CD4-positive, alpha-beta T cell treated with Interleukin-4 for 4 hours (primary cell): ENCODE measurements at regions not wholly inside any gene's neighbourhood (a gene's known extent, or its start where the extent isn't known, plus 50 kb on each side); places are given as distances from the start of the nearest gene placed in this dataset.
"Not testable (repeated sequence)": the region's sequence is repeated elsewhere in the genome, so short reads cannot be mapped to it uniquely, and the experiment has no call there.

Experiments used
- DNase-seq: peaks from one replicate; pipeline ENCODE4 v3.0.0-alpha.2; 2020

GRCh38 chr1:82792151-82792550 lies 991.4 kb downstream of the ADGRL2 start:
- DNase-seq = no peak

DNA sequence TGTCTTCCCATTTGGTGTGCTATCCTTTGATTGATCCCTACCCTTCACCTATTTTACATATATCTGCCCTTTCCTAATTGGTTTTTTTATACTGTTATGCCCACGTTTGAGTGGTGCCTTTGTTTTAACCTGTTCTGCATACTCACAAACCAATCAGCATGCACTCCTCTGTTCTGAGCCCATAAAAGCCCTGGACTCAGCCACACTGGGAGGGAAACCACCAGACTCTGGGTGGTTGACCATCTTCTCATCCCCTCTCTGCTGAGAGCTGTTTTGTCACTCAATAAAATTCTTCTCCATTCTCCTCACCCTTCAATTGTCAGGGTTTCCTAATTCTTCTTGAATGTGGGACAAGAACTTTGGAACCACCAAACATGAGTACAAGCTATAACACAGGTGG lies 989.8 kb downstream of the ADGRL2 start:
- DNase-seq = no peak

DNA sequence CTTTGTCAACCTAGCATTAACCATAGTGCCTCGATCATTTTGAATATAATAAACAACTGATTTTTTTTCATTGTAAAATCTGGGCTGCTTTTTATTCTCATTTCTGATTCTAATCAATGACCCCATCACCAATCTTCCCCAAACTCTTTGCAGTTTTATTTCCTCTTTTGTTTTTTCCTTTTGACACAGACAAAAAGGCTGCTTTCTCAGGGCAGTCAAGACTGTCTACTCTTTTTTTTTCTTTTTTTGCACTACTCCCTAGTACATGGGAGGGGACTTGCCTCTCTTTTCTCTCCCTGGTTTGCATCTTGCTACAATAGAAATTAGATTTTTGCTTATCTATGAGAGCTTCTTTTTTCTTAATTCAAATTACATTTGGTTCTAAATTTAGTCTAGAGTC lies 987.9 kb downstream of the ADGRL2 start:
- no peak for DNase-seq

GRCh38 chr1:82788038-82788437 lies 987.3 kb downstream of the ADGRL2 start:
- DNase-seq = no peak

DNA sequence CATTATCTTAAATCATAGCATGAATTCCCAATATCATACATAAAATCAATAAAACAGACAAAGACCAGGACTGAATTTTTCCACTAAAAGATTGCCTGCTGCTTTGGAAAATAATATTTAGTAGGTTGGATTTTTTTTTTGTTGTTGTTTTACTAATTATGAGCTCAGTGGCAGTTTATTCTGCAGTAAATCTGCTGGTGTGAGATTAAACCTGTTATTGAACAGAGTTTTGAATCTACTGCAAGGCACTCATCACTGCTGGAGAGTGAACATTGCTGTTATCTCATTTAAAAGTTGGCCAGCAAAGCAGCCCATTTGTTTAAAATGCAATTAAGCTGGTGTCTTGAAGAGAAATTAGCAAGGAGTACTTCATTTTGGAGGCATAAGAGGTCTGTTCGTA lies 986.1 kb downstream of the ADGRL2 start:
- no peak for DNase-seq

DNA sequence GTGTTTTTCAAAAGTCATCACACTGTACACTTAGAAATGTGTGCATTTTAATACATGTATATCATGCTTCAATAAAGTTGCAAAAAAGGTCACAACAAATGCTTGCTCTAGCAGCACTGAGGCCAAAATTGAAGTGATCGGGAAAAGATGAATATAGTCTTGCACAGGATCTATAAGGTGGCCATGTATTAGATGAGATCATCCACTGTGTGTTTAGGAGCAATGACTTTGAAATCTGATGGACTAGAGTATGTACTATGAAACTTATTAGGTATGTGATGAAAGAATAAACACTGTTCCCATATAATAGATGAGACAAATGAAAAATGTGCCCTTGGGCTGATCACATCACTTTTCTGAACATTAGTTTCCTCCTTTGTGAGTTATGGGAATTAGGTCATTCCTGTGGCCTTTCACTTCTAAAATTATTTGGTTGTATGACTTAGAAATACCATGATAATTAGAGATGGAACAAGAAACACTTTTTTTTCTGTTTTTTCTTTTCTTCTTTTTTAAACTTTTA lies 984.6 kb downstream of the ADGRL2 start:
- DNase-seq = no peak

DNA sequence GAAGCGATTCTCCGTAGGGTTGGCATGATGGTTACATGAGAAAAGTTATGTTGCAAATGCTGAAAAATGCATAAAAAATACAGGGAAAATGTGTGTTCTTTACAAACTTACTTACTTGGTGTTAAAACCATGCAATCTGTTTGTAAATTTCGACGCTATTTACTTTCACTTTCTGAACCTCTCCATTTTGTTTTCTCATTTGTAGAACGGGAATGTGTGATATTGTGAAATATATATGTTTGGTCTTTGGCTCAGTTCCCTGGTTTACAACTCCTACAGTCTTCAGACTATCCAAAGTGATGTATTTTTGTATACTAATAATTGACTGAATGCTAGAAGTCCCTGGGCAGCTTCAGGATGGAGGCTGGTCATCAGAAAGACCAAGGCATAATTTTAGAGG lies 982.3 kb downstream of the ADGRL2 start:
- no peak for DNase-seq

DNA sequence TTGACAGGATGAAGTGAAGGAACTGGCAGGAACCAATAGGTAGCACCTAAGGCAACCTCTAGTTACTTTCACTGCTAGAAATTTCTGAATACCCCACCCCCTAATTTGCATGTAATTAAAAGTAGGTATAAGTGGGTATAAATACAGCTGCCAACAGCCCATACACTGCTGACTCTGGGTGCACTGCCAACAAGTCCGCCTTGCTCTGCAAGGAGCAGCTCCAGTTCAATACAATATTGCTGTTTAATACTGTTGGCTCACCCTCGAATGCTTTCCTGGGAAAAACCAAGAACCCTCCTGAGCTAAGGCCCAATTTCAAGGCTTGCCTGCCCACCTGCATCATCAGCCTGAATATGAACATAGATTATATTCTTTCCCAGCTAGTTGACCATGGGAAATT lies 981.9 kb downstream of the ADGRL2 start:
- DNase-seq = no peak

DNA sequence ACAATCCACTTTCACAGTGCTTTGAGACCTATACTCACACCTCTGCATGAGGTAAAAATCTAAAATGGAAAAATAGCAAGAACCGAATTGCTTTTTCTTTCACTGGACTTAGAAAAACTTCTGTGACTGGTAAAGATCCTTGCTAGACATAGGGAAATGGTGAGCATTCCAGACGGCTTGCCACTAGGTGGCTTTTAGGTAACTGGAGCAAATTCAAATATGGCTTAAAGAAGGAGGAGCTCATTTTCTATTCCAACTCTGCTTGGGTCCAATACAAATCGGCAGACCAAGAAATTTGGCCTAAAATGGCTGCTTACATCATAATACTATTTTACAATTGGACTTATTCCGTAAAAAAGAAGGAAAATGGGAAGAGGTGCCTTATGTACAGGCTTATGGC lies 977.9 kb downstream of the ADGRL2 start:
- no peak for DNase-seq

DNA sequence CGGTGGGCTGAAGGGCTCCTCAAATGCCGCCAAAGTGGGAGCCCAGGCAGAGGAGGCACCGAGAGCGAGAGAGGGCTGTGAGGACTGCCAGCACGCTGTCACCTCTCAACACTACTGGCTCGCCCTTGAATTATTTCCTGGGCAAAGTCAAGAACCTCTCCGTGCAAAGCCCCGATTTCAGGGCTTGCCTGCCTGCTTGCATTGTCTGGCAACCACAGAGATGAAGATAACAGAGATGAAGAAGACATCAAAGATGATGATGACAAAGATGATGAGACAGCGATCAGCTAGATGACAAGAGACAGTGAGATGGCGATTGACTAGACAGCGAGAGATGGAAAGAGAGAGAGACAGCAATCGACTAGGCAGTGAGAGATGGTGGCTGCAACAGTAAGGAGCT lies 976.5 kb downstream of the ADGRL2 start:
- no peak for DNase-seq

DNA sequence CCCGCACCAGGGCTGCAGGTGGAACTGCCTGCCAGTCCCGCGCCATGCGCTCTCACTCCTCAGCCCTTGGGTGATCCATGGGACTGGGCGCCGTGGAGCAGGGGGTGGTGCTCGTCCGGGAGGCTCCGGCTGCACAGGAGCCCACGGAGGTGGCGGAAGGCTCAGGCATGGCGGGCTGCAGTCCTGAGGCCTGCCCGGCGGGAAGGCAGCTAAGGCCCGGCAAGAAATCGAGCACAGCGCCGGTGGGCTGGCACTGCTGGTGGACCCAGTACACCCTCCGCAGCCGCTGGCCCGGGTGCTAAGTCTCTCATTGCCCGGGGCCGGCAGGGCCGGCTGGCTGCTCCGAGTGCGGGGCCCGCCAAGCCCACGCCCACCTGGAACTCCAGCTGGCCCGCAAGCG lies 976.0 kb downstream of the ADGRL2 start:
- DNase-seq = not testable (repeated sequence)

DNA sequence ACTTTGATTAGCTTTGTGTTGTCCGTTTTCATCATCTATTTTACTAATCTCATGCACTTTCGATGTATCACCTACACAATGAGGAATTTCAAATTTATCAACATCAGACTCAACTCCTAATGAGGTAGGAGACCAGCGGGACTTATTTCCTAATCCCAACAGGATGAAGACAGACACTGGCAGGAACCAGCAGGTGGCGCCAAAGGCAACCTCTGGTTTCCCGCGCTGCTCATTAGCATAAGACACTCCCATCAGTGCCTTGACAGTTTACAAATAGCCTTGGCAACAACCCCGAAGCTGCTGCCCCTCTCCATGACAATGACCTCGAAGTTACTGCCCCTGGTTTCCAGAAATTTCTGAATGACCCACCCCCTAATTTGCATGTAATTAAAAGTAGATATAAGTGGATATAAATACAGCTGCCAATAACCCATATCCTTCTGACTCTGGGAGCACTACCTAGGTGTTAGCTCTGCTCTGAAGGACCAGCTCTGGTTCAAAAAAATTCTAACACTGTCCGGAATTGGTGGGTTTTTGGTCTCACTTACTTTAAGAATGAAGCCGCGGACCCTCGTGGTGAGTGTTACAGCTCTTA lies 974.8 kb downstream of the ADGRL2 start:
- DNase-seq = no peak

DNA sequence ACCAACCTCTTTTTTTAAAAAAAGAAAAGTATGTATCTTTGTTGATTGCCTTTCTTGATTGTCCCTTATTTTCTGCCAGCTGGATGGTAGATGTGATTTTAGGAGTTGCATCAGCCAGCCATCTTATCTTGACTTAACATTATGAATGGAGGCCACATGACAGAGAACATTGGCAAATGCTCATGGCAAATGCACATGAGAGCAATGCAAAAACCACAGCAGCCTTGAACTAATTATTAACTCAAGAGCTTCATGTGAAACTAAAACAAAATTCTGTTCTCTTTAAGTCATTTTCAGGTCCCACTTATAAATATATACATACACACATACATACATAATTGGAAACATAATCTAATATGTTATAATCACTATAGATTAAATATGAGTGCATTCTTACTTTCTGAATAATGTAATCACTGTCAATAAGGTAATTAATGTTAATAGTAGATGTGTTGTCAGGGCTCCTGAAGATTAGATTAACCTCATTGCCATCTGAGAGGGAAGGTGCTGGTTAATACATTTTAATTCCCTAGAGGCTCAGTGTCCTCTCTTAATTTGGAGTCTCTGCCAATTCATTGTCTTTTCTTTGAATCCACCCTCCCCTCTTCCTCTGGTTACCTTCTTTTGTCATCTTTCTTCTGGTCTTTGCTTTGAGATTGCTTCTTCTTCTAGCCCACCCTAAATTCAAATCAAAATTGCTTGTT lies 962.2 kb downstream of the ADGRL2 start:
- DNase-seq = no peak

DNA sequence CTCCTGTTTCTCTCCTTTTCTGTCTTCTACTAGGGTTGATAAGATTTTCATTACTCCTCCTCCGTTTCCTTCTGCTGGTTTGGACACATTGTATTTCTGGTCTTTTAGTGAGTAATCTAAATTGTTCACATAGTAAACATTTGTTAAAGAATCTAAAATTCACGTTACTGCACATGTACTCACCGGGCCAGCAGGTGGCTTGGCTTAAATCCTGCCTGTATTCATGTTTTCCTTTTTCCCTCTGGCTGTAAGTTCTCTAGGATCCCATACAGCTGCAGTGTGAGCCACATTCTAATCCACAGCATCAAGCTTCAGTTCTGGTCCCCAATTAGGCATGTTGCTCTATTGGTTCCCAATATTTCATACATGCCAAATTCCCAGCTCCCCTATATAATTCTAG lies 958.3 kb downstream of the ADGRL2 start:
- no peak for DNase-seq

DNA sequence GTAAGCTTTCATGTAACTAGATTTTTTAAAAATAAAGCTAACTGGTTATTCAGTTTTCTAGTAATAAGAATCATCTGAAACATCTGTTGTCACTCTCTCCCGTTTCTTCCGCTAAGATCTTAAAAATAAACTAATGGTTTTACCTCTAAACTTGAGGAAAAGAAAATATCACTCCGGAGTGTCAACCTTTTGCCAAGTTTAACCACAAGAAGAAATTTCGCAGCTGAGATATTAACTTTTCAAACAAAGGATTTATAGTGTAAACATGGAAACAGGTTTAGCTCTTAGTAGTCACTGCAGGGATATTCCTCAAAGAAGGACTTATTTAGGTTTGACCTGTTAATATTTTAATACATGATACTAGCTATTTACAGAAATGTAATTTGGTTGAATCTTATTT lies 954.9 kb downstream of the ADGRL2 start:
- DNase-seq = no peak

DNA sequence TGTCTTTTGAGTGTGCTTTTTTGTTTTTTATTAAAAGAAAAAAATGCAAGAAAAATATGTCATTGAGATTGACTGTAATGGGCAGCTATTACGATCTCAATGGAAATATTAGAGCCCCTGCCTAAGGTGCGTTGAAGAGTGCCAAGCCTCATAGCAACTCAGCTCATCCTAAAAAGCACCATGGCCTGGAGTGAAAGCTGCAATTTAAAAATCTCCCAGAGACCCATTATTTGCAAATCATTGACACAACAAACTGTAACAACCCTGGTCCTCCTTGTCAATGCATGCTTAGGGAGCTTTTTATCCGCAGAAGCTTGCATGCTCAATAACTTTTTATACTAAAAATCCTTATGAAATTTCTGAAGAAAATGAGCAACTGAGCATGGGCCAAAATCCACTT lies 954.5 kb downstream of the ADGRL2 start:
- DNase-seq = no peak

GRCh38 chr1:82752046-82752445 lies 951.3 kb downstream of the ADGRL2 start:
- no peak for DNase-seq

GRCh38 chr1:82733645-82734044 lies 932.9 kb downstream of the ADGRL2 start:
- no peak for DNase-seq

DNA sequence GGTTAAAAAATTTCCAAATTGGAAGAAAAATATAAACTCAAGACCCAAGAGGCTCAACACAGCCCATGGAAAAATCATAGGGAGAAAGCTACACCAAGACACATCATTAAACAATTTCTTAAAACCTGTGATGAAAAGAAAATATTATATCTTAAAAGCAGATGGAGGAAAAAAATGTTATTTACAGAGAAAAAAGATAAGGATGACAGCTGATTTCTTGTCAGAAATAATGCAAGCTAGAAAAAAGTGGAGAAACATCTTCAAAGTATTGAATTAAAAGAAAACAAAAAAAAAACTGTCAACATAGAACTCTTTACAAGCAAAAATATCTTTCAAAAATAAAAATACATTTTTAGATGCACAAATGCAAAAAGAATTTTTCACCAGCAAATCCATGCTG lies 930.5 kb downstream of the ADGRL2 start:
- no peak for DNase-seq

DNA sequence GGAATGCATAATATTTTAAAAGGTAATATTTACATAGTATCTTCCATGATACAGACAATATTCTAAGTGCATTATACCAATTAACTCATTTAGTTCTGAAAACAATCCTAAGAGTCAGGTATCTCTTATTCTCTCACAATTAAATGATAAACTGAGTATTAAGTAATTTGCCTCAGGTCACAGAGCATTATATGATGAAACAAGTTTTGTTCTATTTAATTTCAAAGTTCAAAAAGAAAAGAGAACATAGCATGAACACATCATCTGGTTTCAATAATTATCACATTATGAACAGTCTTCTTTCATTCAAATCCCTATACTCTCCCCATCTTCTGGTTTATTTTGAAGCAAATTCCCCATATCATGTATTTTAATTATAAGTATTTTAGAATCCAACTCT lies 927.5 kb downstream of the ADGRL2 start:
- no peak for DNase-seq

GRCh38 chr1:82724246-82724645 lies 923.5 kb downstream of the ADGRL2 start:
- no peak for DNase-seq

- DNase-seq = no peak
Observed at GRCh38 chr1:82722608-82723007, 921.9 kb downstream of the ADGRL2 start.

DNA sequence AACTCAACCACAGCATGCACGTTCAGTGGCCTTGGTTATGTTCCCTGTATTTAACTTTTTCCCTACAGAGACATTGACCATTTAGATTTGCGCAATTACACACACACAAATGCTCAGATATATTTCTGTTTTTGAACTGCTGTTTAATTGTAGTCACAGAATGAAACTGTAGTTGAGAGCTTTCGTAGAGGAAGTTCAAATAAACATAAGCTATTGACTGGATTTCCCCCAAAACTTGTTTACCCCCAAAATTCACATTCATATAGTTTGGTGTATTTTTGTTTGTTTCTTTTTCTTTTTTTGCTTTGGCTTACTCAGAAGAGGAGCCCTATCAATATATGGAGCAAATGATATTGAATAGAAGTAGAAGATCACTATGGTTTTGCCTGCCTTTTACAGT lies 921.0 kb downstream of the ADGRL2 start:
- no peak for DNase-seq

DNA sequence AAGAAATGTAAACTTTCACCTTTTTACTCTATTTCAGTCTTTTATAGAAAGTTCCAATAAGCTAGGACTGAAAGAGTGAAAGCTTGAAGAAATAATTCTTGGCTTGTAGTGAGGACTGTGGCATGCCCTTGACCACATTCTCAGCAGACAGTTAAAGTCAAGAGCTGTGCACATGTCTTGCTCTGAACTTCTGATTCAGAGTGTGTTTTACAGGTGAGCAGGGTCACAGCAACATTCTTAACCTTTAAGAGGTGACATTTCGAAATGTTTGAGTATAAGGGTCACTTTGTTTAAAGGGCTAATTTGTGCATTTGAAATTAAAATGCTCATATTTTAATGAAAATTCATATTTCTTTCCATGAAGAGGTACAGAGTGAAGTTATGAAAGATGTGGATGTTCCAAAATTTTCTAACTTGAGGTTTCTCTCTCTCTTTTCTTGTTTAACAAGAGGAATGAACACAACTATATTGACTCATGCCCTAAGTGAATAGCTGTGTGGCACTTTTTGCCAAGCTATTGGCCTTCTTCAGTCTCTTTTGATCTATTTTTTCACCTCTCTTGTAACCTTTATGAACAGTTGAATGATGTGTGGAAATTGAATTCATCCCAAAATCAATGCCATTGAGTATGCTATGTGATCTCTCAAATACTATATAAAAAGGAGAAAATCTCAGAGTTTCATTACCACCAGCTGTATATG lies 918.1 kb downstream of the ADGRL2 start:
- no peak for DNase-seq
